Right atrium auricular region (tissue), 2 donors: ENCODE measurements at regions not wholly inside any gene's neighbourhood (a gene's known extent, or its start where the extent isn't known, plus 50 kb on each side); places are given as distances from the start of the nearest gene placed in this dataset.

Experiments used
- DNase-seq: peaks from one replicate; pipeline ENCODE4 v3.0.0-alpha.2; 2019; ENCODE audit warnings: low spot score
- H3K27ac ChIP-seq, 2 donors: fragments of 200-600 bp; sonication (generic); 1 replicate in 1 of 2; 2 replicates in 1 of 2; pipeline ENCODE4 v1.5.1; 2016 to 2019
- H3K27me3 ChIP-seq, 2 donors: fragments of 200-600 bp; sonication (generic); one replicate each; pipeline versions ENCODE4 v1.5.1 to v1.6.0; 2017 to 2019
- H3K36me3 ChIP-seq: fragments of 200-600 bp; sonication (generic); one replicate; pipeline ENCODE4 v1.5.1; 2016
- H3K4me1 ChIP-seq, 2 donors: fragments of 200-600 bp; sonication (generic); one replicate each; pipeline versions ENCODE4 v1.5.1 to v1.6.0; 2017 to 2019
- H3K4me3 ChIP-seq, 2 donors: fragments of 200-600 bp; sonication (generic); 1 replicate in 1 of 2; 2 replicates in 1 of 2; pipeline ENCODE4 v1.5.1; 2017 to 2019; ENCODE audit warnings: mild to moderate bottlenecking in 1 of 2, moderate library complexity in 1 of 2
- H3K9me3 ChIP-seq, 2 donors: fragments of 200-600 bp; sonication (generic); one replicate each; pipeline ENCODE4 v1.5.1; 2019
- TF ChIP-seq, protein P1 (sequence below), 2 donors: fragments of 200-600 bp; sonication (generic); IDR thresholded peaks; one replicate each; pipeline ENCODE4 v1.5.1; 2019; ENCODE audit warnings: antibody characterized with exemption in 2 of 2

DNA sequence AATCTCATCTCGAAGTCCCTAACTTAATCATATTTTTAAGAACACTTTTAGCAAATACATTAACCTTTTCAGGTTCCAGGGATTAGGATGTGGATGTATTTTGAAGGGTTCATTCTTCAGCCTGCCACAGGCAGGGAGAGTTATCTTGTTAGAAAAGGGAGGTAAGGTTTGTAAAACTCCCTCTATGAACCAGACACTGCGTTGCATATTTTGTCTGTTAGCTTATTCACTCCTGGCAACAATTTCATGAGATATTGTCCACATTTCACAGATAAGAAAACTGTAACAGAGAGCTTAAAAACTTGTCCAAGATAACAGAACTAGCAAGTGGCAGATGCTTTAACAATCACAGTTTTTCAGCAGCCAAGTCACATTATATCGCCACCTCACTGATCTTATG is 155.4 kb downstream of the DIPK2A start:
- Histone ChIP-seq H3K36me3 (no peaks in the 10 kb centered on the region), H3K27me3 (no peaks in the 10 kb centered on the region), H3K4me3 (no peak overlapping the region), H3K4me1 (no peaks in the 10 kb centered on the region), H3K27ac (no peak overlapping the region), H3K9me3 (peaks cover 0 to 4% of the 10 kb centered on the region in 2 donors)
- TF ChIP-seq, protein P1, sequence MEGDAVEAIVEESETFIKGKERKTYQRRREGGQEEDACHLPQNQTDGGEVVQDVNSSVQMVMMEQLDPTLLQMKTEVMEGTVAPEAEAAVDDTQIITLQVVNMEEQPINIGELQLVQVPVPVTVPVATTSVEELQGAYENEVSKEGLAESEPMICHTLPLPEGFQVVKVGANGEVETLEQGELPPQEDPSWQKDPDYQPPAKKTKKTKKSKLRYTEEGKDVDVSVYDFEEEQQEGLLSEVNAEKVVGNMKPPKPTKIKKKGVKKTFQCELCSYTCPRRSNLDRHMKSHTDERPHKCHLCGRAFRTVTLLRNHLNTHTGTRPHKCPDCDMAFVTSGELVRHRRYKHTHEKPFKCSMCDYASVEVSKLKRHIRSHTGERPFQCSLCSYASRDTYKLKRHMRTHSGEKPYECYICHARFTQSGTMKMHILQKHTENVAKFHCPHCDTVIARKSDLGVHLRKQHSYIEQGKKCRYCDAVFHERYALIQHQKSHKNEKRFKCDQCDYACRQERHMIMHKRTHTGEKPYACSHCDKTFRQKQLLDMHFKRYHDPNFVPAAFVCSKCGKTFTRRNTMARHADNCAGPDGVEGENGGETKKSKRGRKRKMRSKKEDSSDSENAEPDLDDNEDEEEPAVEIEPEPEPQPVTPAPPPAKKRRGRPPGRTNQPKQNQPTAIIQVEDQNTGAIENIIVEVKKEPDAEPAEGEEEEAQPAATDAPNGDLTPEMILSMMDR (IDR thresholded peaks at IDR 0.05) = no peak
- no peak for DNase-seq

GRCh38 chr3:144127700-144128099 is 156.1 kb downstream of the DIPK2A start:
- Histone ChIP-seq H3K27me3 (no peaks in the 10 kb centered on the region), H3K9me3 (peaks cover 0 to 4% of the 10 kb centered on the region in 2 donors), H3K4me1 (no peaks in the 10 kb centered on the region), H3K4me3 (no peak overlapping the region), H3K36me3 (no peaks in the 10 kb centered on the region), H3K27ac (no peak overlapping the region)
- TF ChIP-seq, protein P1 (IDR thresholded peaks at IDR 0.05) = no peak
- no peak for DNase-seq

- DNase-seq = no peak
- Histone ChIP-seq H3K4me3 (no peak overlapping the region), H3K9me3 (peaks cover 0 to 4% of the 10 kb centered on the region in 2 donors), H3K4me1 (no peaks in the 10 kb centered on the region), H3K36me3 (no peaks in the 10 kb centered on the region), H3K27me3 (no peaks in the 10 kb centered on the region), H3K27ac (no peak overlapping the region)
- TF ChIP-seq, protein P1 (IDR thresholded peaks at IDR 0.05) = no peak
Measured at GRCh38 chr3:144128108-144128892, 156.7 kb downstream of the DIPK2A start.

- Histone ChIP-seq H3K27me3 (no peaks in the 10 kb centered on the region), H3K4me3 (no peak overlapping the region), H3K4me1 (no peaks in the 10 kb centered on the region), H3K27ac (no peak overlapping the region), H3K9me3 (peaks cover 0 to 4% of the 10 kb centered on the region in 2 donors), H3K36me3 (no peaks in the 10 kb centered on the region)
- TF ChIP-seq, protein P1 (IDR thresholded peaks at IDR 0.05) = no peak
- DNase-seq = no peak
Measured at GRCh38 chr3:144129536-144130214, 158.1 kb downstream of the DIPK2A start.

- no peak overlapping the region for H3K4me3 ChIP-seq
- no peaks in the 10 kb centered on the region for H3K9me3 ChIP-seq
- no peaks in the 10 kb centered on the region for H3K4me1 ChIP-seq
- TF ChIP-seq, protein P1 (IDR thresholded peaks at IDR 0.05) = no peak
- no peak for DNase-seq
- no peak overlapping the region for H3K27ac ChIP-seq
- H3K36me3 ChIP-seq = no peaks in the 10 kb centered on the region
- no peaks in the 10 kb centered on the region for H3K27me3 ChIP-seq
Measured at GRCh38 chr3:144141074-144141473, 169.5 kb downstream of the DIPK2A start.
